Keratinocyte (primary cell): ENCODE measurements at regions not wholly inside any gene's neighbourhood (a gene's known extent, or its start where the extent isn't known, plus 50 kb on each side); places are given as distances from the start of the nearest gene placed in this dataset.

Source experiments
- DNase-seq: peaks from one replicate; pipeline ENCODE4 v3.0.0-alpha.2; 2011; ENCODE audit warnings: low read depth, missing footprints, low spot score
- FAIRE-seq: peaks from 2 replicates; lab custom pipeline; 2011; peaks lifted over from hg19 to GRCh38; lab: Jason Lieb, UNC
- H2AFZ ChIP-seq: 2 replicates; pipeline ENCODE4 v1.6.0; 2012; ENCODE audit warnings: low read length, control low read depth, inconsistent platforms; ENCODE audit not compliant: control insufficient read depth
- H3K27ac ChIP-seq: 2 replicates; pipeline ENCODE4 v1.5.1; 2011; ENCODE audit warnings: low read length; ENCODE audit not compliant: control insufficient read depth, insufficient read depth
- H3K27me3 ChIP-seq: 3 replicates; pipeline ENCODE4 v1.6.0; 2011; ENCODE audit warnings: low read length; ENCODE audit not compliant: control insufficient read depth, insufficient read depth; ENCODE audit errors: extremely low read depth
- H3K36me3 ChIP-seq, 2 experiments: 2 replicates in 1 of 2; 3 replicates in 1 of 2; pipeline ENCODE4 v1.5.1; 2011; ENCODE audit warnings: low read length in 2 of 2, mild to moderate bottlenecking in 1 of 2; ENCODE audit not compliant: control insufficient read depth in 2 of 2, insufficient read depth in 2 of 2; ENCODE audit errors: extremely low read depth in 1 of 2
- H3K4me1 ChIP-seq: 3 replicates; pipeline ENCODE4 v1.5.1; 2011; ENCODE audit warnings: low read length; ENCODE audit not compliant: control insufficient read depth, insufficient read depth; ENCODE audit errors: extremely low read depth
- H3K4me2 ChIP-seq: 3 replicates; pipeline ENCODE4 v1.6.0; 2011; ENCODE audit warnings: low read depth, low read length; ENCODE audit not compliant: control insufficient read depth, insufficient read depth; ENCODE audit errors: extremely low read depth
- H3K4me3 ChIP-seq, 3 experiments: fragments of 200-600 bp in 1 of 3; sonication (generic) in 1 of 3; 2 replicates in 2 of 3; 3 replicates in 1 of 3; pipeline ENCODE4 v1.5.1; 2011 to 2016; ENCODE audit warnings: low read length in 3 of 3, mild to moderate bottlenecking in 3 of 3, control low read depth in 2 of 3, inconsistent platforms in 1 of 3, low read depth in 1 of 3, mixed read lengths in 1 of 3, mixed run types in 1 of 3, moderate library complexity in 1 of 3; ENCODE audit not compliant: control insufficient read depth in 2 of 3, insufficient read depth in 2 of 3; ENCODE audit errors: extremely low read depth in 1 of 3
- H3K79me2 ChIP-seq: 2 replicates; pipeline ENCODE4 v1.6.0; 2012; ENCODE audit warnings: low read length; ENCODE audit not compliant: control insufficient read depth, insufficient read depth
- H3K9ac ChIP-seq: 3 replicates; pipeline ENCODE4 v1.6.0; 2011; ENCODE audit warnings: low read length; ENCODE audit not compliant: control insufficient read depth, insufficient read depth; ENCODE audit errors: extremely low read depth
- H3K9me1 ChIP-seq: 3 replicates; pipeline ENCODE4 v1.6.0; 2011; ENCODE audit warnings: low read length; ENCODE audit not compliant: control insufficient read depth, insufficient read depth; ENCODE audit errors: extremely low read depth
- H3K9me3 ChIP-seq: 2 replicates; pipeline ENCODE4 v1.5.1; 2012; ENCODE audit warnings: low read depth, low read length; ENCODE audit not compliant: control insufficient read depth
- H4K20me1 ChIP-seq: 3 replicates; pipeline ENCODE4 v1.6.0; 2011; ENCODE audit warnings: low read length; ENCODE audit not compliant: control insufficient read depth, insufficient read depth; ENCODE audit errors: extremely low read depth
- CTCF ChIP-seq, 3 experiments: IDR thresholded peaks in 1 of 3; conservative IDR thresholded peaks in 1 of 3; optimal IDR thresholded peaks in 1 of 3; 2 replicates in 2 of 3; 3 replicates in 1 of 3; pipeline versions ENCODE3 to v1.5.1; 2011; ENCODE audit warnings: low read length in 3 of 3, mild to moderate bottlenecking in 3 of 3, moderate library complexity in 2 of 3, control low read depth in 1 of 3, inconsistent platforms in 1 of 3; ENCODE audit not compliant: insufficient read depth in 2 of 3; ENCODE audit errors: extremely low read depth in 1 of 3
- EZH2 ChIP-seq: IDR thresholded peaks from one replicate; pipeline ENCODE4 v1.6.1; 2012; ENCODE audit warnings: inconsistent platforms, mild to moderate bottlenecking, low read length, moderate library complexity
- dilution Hi-C: fragments of 300-500 bp; cut with MboI; formaldehyde crosslinking; loops from one replicate; pipeline ENCODE4 v1.7.0; 2020; ENCODE audit warnings: low sequenced_read_pairs; ENCODE audit not compliant: extremely low pct_ligation_motif_present

GRCh38 chr11:126113963-126114362 is 51.3 kb upstream of the CDON start:
- Histone ChIP-seq H3K9me3 (no peaks in the 10 kb centered on the region), H3K4me2 (no peak overlapping the region), H3K9me1 (no peaks in the 10 kb centered on the region), H3K4me1 (no peaks in the 10 kb centered on the region), H3K27ac (no peak overlapping the region), H4K20me1 (no peaks in the 10 kb centered on the region), H3K4me3 (no peak overlapping the region), H3K27me3 (no peaks in the 10 kb centered on the region), H2AFZ (no peak overlapping the region), H3K79me2 (no peaks in the 10 kb centered on the region), H3K36me3 (no peaks in the 10 kb centered on the region), H3K9ac (no peak overlapping the region)
- FAIRE-seq, result no peak
- dilution Hi-C loops, result no loop called here
- no peak for DNase-seq
- no peak for TF ChIP-seq CTCF (optimal IDR thresholded peaks at IDR 0.05 in 1 of 3, IDR thresholded peaks at IDR 0.05 in 1 of 3, conservative IDR thresholded peaks at IDR 0.05 in 1 of 3; ENCODE audit: extremely low read depth in 1 of 3, insufficient read depth in 2 of 3, low read length in 3 of 3)
- TF ChIP-seq EZH2, result no peak

- dilution Hi-C loops, result no loop called here
- FAIRE-seq, result peak; percentile 88
- peak in 1 of 3 experiments; percentile 21 for TF ChIP-seq CTCF (optimal IDR thresholded peaks at IDR 0.05 in 1 of 3, IDR thresholded peaks at IDR 0.05 in 1 of 3, conservative IDR thresholded peaks at IDR 0.05 in 1 of 3; ENCODE audit: extremely low read depth in 1 of 3, insufficient read depth in 2 of 3, low read length in 3 of 3)
- no peak for TF ChIP-seq EZH2
Observed at GRCh38 chr11:126113515-126113957, 50.9 kb upstream of the CDON start.

More at GRCh38 chr11:126113515-126113957, 50.9 kb upstream of the CDON start:
- Histone ChIP-seq H3K36me3 (no peaks in the 10 kb centered on the region), H2AFZ (no peak overlapping the region), H3K9me1 (no peaks in the 10 kb centered on the region), H3K9me3 (no peaks in the 10 kb centered on the region), H3K79me2 (no peaks in the 10 kb centered on the region), H3K27ac (no peak overlapping the region), H3K4me1 (no peaks in the 10 kb centered on the region), H3K27me3 (no peaks in the 10 kb centered on the region), H3K9ac (no peak overlapping the region), H3K4me3 (no peak overlapping the region), H3K4me2 (no peak overlapping the region), H4K20me1 (no peaks in the 10 kb centered on the region)
- DNase-seq, result peak; percentile 40
